Amniotic epithelial cell (primary cell): ENCODE measurements at regions not wholly inside any gene's neighbourhood (a gene's known extent, or its start where the extent isn't known, plus 50 kb on each side); places are given as distances from the start of the nearest gene placed in this dataset.
A peak's percentile ranks its signal among the peaks of the same experiment; 100 is the strongest.

Experiments used
- DNase-seq: peaks from one replicate; pipeline ENCODE4 v3.0.0-alpha.2; 2010; ENCODE audit warnings: low read depth

GRCh38 chr3:117955196-117955595 lies 1079.5 kb downstream of the IGSF11 start:
- DNase-seq: no peak

GRCh38 chr3:117958027-117958426 lies 1076.6 kb downstream of the IGSF11 start:
- no peak for DNase-seq

GRCh38 chr3:117962750-117963149 lies 1071.9 kb downstream of the IGSF11 start:
- no peak for DNase-seq

- no peak for DNase-seq
These were observed 1070.8 kb downstream of the IGSF11 start for GRCh38 chr3:117963858-117964257.

- no peak for DNase-seq
These were observed 1069.8 kb downstream of the IGSF11 start for GRCh38 chr3:117964814-117965213.

GRCh38 chr3:117977504-117978228 lies 1057.0 kb downstream of the IGSF11 start:
- DNase-seq: no peak

GRCh38 chr3:117979466-117979865 lies 1055.2 kb downstream of the IGSF11 start:
- DNase-seq: no peak

GRCh38 chr3:117987256-117987655 lies 1047.4 kb downstream of the IGSF11 start:
- no peak for DNase-seq

- no peak for DNase-seq
These were observed 1044.7 kb downstream of the IGSF11 start for GRCh38 chr3:117989982-117990381.

GRCh38 chr3:117990627-117991026 lies 1044.0 kb downstream of the IGSF11 start:
- DNase-seq: no peak

GRCh38 chr3:117995842-117996437 lies 1038.7 kb downstream of the IGSF11 start:
- DNase-seq: no peak

GRCh38 chr3:117997201-117998049 lies 1037.2 kb downstream of the IGSF11 start:
- DNase-seq: peak; percentile 55

GRCh38 chr3:117998071-117998470 lies 1036.6 kb downstream of the IGSF11 start:
- peak; percentile 4 for DNase-seq

- no peak for DNase-seq
These were observed 1034.4 kb downstream of the IGSF11 start for GRCh38 chr3:118000219-118000618.

GRCh38 chr3:118001380-118001779 lies 1033.3 kb downstream of the IGSF11 start:
- no peak for DNase-seq

GRCh38 chr3:118011910-118012309 lies 1022.7 kb downstream of the IGSF11 start:
- DNase-seq: no peak

- no peak for DNase-seq
These were observed 1005.6 kb downstream of the IGSF11 start for GRCh38 chr3:118029049-118029448.

- DNase-seq: no peak
These were observed 998.4 kb downstream of the IGSF11 start for GRCh38 chr3:118036215-118036614.

- no peak for DNase-seq
These were observed 979.3 kb downstream of the IGSF11 start for GRCh38 chr3:118055381-118055780.

GRCh38 chr3:118057086-118057485 lies 977.6 kb downstream of the IGSF11 start:
- DNase-seq: no peak

- no peak for DNase-seq
These were observed 975.5 kb downstream of the IGSF11 start for GRCh38 chr3:118059096-118059495.

- DNase-seq: no peak
These were observed 967.2 kb downstream of the IGSF11 start for GRCh38 chr3:118067439-118067838.

- DNase-seq: no peak
These were observed 958.8 kb downstream of the IGSF11 start for GRCh38 chr3:118075873-118076272.
